Stimulated activated CD8-positive, alpha-beta memory T cell treated with anti-CD3 and anti-CD28 coated beads, Interleukin-4, amount 100 ng/mL, for 48 hours (primary cell): ENCODE measurements at regions not wholly inside any gene's neighbourhood (a gene's known extent, or its start where the extent isn't known, plus 50 kb on each side); places are given as distances from the start of the nearest gene placed in this dataset.
"Not testable (repeated sequence)": the region's sequence is repeated elsewhere in the genome, so short reads cannot be mapped to it uniquely, and the experiment has no call there.

Experiments
- DNase-seq: peaks from one replicate; pipeline ENCODE4 v3.0.0-alpha.2; 2020

DNA sequence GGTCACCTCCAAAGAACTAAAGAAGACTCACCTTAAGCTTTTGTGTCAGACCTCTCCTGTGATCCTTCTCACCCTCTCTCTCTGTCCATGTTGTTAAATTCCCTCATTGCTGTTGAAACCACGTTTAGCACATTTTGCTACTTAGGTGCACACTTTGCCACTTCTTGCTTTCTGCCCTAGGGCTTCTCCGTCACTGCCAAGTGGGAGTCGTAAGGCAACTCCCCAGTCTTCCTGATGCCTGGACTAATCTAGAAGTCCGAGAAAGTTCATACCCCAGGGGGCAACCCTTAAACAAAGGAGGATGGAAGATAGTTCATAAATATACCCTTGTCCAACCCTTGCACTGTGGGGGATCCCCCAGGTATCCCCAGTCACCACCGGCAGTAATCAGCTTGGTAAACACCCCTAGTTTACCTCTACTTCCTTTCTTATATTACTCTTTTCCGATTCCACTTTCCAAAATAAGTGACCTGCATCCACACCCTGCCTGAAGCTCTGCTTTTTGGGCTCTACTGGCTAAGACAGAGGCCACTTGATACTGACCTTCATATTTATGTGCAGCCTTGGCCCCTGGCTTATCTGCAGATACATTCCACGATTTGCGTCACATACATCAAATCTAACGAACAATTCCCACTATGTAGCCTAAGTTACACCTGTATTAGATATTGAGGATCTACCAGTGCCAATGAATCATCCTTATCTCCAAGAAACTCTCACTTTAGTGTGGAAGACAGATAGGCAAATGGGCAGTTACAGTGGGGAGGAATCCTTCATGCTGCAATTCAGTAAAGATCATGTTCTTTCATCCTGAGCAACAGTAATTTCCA, 776.2 kb downstream of the RNF144A start:
- DNase-seq, result no peak

DNA sequence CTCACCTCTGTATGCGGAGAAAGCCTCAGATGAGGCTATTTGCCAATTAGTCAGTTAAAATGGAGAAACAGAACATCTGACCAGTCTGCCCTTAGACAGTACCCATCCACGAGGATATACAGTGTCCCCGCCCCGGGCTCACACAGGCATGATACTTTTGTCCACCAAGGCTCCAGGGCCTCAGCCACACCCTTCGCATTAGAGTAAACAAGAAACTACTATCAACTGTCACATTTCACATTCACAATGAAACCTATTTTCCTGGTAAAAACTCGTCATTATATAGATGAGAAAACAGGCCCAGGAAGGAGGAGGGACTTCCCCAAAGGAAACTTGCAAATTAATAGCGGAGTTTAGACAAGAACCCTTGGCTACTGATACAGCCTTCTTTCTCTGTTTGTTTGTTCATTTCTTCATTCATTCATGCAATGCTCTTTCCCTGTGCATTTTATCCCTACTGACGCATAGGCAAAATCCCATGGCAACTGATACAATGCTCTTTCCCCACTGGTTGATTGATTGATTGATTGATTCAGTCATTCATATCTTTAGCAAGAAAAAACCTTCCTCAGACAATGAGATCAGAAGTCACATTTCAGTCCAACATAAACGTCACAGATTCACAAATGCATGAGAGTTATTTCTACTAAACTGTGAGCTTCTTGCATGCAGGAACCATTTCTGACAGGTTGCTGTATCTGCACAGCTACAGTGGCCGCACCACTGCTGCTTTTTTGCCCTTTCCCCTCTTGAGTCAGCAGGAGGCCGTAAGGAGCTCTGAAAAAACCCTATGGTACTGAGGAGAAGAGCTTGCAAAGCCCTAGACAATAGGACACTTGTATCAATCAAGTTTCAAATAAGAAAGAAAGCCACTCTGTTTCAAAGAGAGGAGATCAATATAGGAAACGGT, 777.1 kb downstream of the RNF144A start:
- DNase-seq, result no peak

DNA sequence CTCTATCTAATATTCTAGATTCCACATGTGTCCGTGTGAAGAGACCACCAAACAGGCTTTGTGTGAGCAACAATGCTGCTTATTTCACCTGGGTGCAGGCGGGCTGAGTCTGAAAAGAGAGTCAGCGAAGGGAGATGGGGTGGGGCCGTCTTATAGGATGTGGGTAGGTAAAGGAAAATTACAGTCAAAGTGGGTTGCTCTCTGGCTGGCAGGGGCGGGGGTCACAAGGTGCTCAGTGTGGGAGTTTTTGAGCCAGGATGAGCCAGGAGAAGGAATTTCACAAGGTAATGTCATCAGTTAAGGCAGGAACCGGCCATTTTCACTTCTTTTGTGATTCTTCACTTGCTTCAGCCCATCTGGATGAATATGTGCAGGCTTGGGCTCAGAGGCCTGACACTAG, 779.3 kb downstream of the RNF144A start:
- not testable (repeated sequence) for DNase-seq

DNA sequence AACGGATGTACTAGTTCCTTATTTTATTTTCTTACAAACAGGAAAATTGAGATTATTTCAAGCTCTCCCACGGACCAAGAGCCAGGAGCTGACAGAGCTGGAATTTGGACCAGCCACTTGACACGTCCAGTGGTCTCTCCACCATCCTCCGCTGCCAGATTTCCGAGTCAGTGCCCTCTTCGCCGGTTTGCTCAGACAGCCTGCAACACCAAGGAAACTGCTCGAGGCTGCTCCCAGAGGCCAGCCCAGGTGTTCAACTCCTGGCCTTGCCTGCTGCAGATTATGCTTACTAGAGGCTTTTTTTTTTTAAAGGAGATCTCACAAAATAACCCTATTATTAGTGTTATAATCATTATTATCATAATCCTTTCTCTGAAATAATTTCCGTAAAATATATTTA, 779.8 kb downstream of the RNF144A start:
- DNase-seq, result no peak

DNA sequence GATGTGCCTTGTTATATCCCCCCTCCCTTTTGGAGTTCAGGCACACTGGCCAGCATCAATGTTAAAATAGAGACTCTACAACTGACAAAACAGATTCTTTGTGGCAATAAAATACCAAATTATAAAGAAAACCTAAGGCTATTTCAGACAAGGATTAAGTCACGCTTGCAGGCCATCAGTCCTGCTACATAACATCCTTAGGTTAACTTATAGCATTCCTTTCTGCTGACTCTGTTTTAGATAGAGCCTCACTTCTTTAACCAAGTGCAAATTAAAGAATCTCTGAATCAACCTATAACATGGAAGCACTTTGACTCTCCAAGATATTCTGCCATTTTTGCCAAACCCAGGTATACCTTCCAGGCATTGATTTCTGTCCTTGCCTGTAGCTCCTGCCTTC, 784.6 kb downstream of the RNF144A start:
- DNase-seq, result no peak

DNA sequence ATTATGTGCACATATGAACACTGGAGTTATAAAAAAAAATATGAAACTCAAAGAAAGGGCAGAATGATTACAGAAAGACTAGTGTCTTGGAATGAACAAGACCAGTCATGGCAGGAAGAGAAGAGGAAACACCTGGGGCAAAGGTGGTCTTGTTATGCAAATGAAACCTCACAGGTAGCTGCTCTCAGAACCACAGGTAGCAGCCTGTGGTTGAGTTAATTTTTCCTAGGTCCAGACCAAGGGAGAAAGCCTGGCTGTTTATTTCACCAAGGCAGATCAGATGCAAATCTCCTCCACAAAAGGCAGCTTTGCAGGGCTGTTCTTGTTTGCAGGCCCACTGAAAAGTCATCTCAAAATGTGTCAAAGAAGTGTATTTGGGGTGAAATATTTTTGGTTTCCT, 785.8 kb downstream of the RNF144A start:
- no peak for DNase-seq

DNA sequence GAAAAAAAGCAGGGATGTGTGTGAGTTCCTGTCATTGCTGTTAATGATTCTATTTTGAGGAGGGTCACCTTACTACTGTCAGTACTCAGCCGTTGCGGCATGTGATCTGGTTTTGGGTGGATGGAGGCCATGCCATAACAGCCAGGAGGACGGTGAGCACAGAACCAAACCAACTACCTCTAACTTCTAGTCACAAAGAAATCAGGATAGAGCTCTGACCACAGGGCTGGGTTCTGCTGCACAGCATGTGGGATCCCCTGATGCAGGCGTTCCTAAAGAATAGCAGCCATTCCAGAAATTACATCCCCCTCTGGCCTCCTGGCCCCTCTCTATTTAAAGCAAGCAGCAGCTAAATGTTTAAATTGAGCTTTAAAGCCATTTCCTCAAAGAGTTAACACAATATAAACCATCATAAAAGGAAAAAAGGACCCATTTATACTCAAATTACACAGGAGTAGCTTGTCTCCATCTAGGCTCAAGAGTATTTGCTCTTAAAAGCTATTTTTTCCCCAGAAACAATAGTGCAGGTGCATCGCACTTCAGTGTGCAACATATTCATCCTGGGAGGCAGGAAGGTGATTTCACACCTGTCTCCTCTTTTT, 786.4 kb downstream of the RNF144A start:
- DNase-seq, result no peak

DNA sequence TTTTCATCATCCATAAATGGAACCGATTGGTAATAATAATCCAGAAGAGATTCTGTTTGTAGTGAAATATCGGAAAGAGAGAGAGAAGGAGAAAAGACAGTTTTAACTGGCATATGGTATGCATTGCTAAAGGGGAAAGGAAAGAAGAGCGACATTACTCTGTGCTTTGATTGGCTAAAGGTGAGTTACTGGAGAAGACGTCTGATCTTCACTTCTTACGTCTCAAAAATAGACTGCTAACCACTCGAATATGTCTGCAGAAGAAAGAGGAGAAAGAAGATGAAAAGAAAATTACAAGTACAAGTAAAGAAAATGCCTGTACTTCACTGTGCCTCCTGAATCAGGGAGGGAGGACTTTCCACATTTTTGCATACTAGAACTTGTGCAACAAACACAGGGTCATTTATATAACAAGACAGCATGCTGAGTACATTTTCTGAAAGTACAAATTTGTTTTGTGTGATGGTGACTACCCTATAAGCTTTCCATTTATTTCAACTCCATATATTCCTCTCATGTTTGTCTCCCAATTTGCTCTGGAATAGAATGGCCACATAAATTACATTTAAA, 787.2 kb downstream of the RNF144A start:
- DNase-seq, result no peak

DNA sequence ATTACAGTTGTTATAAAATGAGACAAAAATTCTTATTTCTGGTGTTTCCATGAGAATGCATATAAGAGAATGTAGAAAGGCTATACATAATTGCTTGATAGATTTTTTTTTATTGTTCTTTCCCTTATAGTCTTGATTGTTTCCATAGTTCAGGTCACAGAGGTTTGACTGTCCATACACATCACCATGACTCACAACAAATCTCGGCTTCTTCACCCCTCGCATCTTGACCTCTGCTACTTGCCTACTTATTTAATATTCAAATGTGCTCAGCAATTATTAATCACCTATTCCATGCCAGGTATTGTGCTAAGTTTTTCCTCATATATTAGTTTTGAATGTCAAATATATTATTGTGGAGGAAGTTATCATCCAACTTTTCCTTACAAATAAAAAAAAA, 789.6 kb downstream of the RNF144A start:
- no peak for DNase-seq

DNA sequence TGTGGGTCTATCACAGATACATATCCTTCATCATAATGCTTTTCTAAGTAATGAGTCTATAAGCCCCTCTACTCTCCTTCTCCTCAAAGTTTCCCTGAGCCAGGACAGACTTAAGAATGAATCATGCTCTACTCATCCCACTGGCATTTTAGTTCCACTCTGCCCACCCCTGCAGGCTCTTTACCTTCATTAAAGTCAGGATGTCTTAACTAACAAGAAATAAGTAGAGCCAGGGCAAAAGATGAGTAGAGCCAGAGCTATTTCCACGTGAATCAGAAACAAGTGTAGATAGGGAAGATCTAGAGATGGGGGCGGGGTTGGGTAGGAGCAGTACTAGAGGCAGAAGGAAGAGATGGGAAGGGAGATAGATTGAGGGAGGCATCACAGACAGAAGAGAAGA, 790.5 kb downstream of the RNF144A start:
- no peak for DNase-seq

DNA sequence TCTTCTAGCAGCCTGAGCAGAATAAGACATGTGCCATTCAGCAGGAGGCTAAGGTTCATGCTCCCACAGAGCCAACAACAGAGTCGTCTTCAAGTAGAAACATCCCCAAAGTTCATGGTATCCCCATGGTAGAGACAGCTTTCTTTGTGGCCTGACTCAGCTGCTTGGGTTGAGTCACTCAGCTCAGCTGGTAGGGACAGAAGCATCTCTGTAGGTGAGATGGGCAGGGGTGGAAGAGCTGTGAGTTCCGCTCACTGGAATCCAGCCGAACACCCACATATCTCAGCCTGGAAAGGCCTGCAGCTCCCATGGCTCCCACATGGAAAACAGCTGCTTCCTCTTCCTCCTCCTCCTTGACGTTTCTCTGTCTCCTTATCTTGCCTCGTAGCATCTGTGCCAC, 792.7 kb downstream of the RNF144A start:
- no peak for DNase-seq

DNA sequence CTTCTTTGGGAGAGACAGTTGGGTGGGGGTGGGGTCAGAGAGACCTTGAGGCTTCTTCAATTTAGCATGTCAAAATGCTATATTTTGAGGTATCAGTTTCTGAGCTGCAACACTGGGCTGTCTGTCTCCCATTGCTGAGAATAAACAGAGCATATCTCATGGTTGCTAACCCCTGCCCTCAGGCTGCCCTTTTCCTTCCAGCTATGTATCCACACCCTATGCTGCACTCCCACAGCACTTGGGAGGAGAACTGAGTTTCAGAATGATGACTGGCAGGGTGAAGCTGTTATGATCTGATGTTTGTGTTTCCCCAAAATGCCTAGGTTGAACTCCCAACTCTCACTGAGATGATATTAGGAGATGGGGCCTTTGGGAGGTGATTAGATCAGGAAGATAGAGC, 794.0 kb downstream of the RNF144A start:
- DNase-seq, result no peak

DNA sequence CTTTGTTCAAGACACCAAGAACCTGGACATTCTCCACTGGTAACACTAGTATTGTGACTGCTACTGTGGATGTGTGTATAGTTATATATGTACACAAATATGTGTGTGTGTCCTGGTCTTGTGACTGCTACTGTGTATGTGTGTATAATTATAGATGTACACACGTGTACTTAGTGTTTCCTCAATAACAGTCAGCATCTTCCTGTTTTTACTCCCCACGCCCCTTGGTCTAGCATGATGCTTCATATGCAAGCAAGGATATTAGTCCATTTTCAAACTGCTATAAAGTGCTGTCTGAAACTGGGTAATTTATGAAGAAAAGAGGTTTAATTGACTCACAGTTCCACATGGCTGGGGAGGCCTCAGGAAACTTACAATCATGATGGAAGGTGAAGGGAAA, 802.7 kb downstream of the RNF144A start:
- DNase-seq, result no peak

DNA sequence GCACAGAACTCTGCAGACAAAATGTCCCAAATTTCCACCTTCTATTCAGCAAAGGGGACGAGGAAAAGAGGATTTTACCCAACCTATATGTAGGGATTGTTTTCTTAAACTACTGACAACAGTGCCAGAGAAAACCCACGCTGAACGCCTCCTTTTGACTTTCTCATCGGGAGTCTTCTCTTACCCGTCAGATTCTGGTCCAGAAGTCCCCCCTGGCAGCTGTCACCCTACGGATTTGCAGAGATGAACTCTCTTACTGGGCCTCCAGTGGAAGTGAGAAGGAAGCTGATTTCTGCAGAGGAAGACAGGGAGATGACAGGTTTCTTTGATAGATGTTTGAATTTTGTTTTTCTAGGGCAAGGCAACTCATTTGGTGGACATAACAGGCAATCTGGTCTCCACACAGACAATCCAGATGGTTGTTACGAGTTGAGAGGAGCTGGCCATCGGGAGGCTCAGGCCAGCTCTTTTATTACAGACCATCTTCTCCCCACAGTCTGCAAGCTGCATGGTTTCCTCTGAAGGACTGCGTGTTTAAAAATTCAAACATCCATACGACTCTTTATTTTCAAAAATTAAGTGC, 804.3 kb downstream of the RNF144A start:
- DNase-seq, result no peak

DNA sequence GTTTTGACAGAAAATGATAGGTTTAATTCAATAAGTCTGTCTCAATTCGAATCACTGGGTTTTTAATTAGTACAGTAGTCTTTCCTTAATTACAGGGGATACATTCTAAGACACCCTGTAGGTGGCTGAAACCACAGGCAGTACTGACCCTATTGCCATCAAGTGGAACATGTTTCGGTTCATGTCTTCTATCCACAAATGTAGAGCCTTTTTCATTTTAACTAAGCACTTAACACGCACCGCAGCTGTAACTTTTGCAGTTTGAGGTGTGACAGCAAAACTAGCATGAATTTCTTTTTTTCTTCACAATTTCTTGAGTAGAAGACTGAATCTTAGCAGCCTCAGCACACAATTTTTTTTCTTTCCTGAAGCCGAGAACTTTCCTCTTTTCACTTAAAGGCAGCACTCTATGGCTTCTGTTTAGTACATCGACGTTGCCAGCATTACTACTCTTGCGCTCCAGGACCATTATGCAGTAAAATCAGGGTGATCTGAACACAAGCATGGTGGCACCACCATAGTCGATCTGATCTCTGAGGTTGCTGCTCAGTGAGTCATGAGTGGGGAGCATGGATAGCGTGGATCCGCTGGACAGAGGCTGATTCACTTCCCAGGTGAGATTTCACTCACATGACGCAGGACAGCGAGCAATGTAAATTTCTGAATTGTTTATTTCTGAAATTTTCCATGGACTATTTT, 805.1 kb downstream of the RNF144A start:
- DNase-seq, result no peak

DNA sequence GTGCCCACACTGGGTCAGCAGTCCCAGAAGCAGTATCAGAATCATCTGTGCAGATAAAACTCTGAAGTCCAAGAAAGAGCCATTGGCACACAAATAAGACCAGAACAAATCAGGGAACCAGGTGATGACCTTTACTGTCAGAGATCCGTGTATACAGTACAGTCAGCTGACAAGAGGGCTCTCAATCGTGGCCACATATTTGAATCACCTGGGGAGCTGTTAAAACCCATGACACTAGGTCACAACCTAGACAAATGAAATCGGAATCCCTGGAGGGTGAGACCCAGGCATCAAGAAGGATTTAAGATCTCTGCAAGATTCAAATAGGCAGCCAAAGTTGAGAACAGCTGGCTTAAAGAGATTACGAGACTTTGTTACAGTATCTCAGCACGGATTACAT, 807.1 kb downstream of the RNF144A start:
- DNase-seq, result no peak

DNA sequence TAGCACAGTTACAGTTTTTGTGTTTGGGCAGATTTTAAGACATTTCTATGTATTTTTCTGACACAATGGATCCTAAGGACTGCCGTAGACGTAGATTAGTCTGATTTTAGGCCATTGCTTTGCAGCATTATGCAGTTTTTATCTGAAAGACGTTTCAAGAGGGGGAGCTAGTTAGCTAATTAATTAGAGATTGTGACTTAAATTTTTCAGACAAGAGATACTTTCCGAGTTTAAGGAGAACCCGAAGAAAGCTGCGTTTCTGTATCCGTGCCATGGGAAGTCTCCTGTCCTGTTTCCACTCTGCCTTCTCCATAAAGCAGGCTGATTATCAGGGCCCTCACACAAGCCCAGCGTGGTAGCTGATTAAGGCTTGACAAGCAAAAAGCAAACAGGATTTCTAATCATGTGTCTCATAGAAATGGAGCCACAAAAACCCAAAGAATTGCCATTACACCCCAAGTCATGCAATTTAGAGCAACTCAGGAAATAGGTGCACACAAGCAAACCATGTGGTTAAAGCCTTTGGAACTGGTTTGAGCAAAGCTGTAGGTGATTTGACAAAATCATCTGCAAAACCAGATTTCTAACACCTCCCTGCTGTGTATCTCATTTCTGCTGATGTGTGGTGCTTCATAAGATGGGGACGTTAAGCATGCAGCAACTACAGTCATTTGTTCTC, 808.1 kb downstream of the RNF144A start:
- no peak for DNase-seq

DNA sequence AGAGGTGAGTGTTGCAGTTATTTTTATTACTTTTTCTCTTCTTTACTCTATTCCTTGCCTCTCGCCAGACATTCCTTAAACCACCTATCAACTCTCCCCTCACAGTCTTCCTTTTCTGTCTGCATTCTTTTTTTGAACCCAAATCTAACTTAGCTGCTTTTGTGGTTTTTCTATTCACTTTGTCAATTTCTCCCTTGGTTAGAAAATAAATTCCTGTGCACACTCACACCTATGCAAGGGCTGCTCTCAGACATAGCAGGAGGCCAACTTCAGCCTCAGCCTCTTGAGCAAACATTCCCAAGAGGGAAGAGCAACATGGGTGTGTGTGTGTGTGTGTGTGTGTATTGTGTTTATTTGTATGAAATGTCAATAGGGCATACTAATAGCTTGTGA, 808.6 kb downstream of the RNF144A start:
- no peak for DNase-seq

DNA sequence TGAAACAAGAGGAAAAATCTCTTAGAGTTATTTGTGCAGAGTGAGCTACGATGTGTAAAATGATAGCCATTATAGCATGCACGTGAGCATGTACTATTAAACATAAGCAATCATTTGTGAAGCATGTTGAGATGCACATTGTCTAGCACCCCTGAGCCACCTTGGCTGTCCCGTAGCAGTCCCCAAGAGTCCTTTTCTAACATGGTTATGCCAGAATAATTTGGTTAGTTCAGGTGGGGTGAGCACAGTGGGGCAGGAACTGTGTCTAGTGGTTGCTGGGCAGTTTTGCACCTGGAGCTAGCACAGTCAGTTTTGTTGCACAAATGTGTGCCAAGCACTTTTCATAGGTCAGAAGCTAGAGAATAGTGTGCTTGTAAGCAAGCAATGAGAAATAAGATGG, 809.8 kb downstream of the RNF144A start:
- no peak for DNase-seq

DNA sequence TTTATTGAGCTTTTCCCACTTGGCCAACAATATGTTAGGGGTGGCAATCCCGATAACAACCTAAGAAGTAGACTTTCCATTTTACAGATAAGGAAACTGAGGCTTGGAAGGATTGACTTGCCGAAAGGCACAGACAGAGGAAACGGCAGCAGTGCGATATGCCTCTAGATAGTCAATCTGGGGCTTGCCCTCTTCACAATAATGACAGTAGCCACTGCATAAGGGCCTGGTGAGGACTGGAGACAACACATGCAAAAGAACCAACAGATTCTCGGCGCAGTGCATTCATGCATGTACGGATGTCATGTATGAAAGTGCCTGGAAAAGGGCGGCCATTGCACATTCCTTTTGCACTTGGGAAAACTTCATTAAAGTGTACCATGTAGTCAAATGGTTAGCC, 811.2 kb downstream of the RNF144A start:
- DNase-seq, result no peak

DNA sequence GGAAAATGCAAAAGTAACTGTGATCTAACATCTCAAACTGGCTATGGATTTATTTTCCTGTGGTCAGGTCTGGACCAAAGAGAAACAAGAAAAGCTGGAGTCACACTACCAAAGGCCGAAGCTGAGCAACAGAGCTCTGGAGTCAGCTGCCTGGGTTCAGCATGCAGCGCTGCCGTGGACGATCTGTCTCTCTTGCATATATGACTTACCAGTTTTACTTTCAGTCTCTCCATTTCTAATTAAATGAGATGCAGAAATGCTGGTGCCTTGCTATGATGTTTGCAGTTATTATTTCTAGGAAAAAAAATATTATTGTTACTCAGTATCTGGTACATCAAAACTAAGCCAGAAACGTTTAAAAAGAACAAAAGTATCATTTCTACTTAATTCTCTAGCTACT, 813.2 kb downstream of the RNF144A start:
- DNase-seq, result peak; percentile 46

DNA sequence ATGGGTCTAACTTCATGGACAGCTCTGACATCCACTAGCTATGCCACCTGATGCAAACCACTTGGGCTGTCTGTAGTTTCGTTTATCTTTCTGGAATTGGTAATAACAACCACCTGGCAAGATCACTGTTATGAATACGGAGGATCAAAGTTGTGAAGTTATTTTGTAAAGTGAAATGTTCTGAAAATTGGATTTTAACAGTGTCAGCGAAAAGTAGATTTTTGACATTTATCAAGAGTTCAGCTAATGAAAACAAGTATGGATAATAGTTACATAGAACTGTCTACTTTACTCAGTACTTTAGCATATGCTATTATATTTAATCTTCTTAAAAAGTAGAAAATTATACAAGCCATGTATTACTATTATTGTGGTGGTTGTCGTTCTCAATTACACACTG, 813.8 kb downstream of the RNF144A start:
- DNase-seq, result no peak
